ENCODE measurements at regions not wholly inside any gene's neighbourhood (a gene's known extent, or its start where the extent isn't known, plus 50 kb on each side); places are given as distances from the start of the nearest gene placed in this dataset.

GRCh38 chr3:154745122-154745521 lies 315.1 kb upstream of the GPR149 start:
- Histone ChIP-seq H3K4me3 (no peak overlapping the region), H3K36me3 (ENCODE audit: low read depth, missing control alignments) (no peaks in the 10 kb centered on the region), H3K4me1 (no peaks in the 10 kb centered on the region), H3K27ac (no peak overlapping the region), H3K27me3 (no peaks in the 10 kb centered on the region), H3K9me3 (no peaks in the 10 kb centered on the region)
- TF ChIP-seq, protein P1, sequence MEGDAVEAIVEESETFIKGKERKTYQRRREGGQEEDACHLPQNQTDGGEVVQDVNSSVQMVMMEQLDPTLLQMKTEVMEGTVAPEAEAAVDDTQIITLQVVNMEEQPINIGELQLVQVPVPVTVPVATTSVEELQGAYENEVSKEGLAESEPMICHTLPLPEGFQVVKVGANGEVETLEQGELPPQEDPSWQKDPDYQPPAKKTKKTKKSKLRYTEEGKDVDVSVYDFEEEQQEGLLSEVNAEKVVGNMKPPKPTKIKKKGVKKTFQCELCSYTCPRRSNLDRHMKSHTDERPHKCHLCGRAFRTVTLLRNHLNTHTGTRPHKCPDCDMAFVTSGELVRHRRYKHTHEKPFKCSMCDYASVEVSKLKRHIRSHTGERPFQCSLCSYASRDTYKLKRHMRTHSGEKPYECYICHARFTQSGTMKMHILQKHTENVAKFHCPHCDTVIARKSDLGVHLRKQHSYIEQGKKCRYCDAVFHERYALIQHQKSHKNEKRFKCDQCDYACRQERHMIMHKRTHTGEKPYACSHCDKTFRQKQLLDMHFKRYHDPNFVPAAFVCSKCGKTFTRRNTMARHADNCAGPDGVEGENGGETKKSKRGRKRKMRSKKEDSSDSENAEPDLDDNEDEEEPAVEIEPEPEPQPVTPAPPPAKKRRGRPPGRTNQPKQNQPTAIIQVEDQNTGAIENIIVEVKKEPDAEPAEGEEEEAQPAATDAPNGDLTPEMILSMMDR (IDR thresholded peaks at IDR 0.05): no peak
- TF ChIP-seq POLR2A (IDR thresholded peaks at IDR 0.05): no peak
- intact Hi-C loops (cut with DNase I; ENCODE audit: low total_unique reads): no loop called here
- no peak for DNase-seq

- Histone ChIP-seq H3K27ac (no peak overlapping the region), H3K4me1 (no peaks in the 10 kb centered on the region), H3K27me3 (no peaks in the 10 kb centered on the region), H3K9me3 (no peaks in the 10 kb centered on the region), H3K36me3 (ENCODE audit: low read depth, missing control alignments) (no peaks in the 10 kb centered on the region), H3K4me3 (no peak overlapping the region)
- DNase-seq: no peak
- intact Hi-C loops (cut with DNase I; ENCODE audit: low total_unique reads): no loop called here
- TF ChIP-seq, protein P1 (IDR thresholded peaks at IDR 0.05): no peak
- no peak for TF ChIP-seq POLR2A (IDR thresholded peaks at IDR 0.05)
Measured at GRCh38 chr3:154743418-154743817, 313.4 kb upstream of the GPR149 start.

GRCh38 chr3:154734468-154734867 lies 304.5 kb upstream of the GPR149 start:
- H3K27ac ChIP-seq: no peak overlapping the region
- H3K4me1 ChIP-seq: no peaks in the 10 kb centered on the region
- intact Hi-C loops (cut with DNase I; ENCODE audit: low total_unique reads): no loop called here
- H3K9me3 ChIP-seq: no peaks in the 10 kb centered on the region
- DNase-seq: no peak
- no peaks in the 10 kb centered on the region for H3K27me3 ChIP-seq
- TF ChIP-seq POLR2A (IDR thresholded peaks at IDR 0.05): no peak
- TF ChIP-seq, protein P1 (IDR thresholded peaks at IDR 0.05): no peak
- WGBS, 2 donors: 92 to 94% methylated on average over 1 of the region's 1 CpG
- no peak overlapping the region for H3K4me3 ChIP-seq
- no peaks in the 10 kb centered on the region for H3K36me3 ChIP-seq (ENCODE audit: low read depth, missing control alignments)

DNA sequence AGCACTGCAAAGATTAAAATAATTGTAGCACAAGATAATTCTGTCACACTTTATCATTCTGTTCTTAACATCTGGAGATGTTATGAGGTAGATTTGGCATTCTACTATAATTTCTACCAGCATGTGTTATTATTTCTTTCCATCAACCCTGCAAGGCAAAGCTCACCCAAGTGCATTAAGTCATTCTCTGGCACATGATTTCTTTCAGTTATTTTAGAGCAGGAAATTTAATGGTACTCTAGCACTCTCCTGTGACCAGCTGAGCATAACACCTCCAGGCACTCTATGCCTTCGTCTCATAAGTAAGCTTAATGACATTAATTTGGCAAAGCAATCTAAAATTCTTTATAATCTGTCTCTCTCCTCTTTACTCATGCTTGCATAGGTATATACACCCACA lies 300.2 kb upstream of the GPR149 start:
- Histone ChIP-seq H3K27ac (no peak overlapping the region), H3K4me1 (no peaks in the 10 kb centered on the region), H3K27me3 (no peaks in the 10 kb centered on the region), H3K4me3 (no peak overlapping the region), H3K9me3 (no peaks in the 10 kb centered on the region), H3K36me3 (ENCODE audit: low read depth, missing control alignments) (no peaks in the 10 kb centered on the region)
- intact Hi-C loops (cut with DNase I; ENCODE audit: low total_unique reads): no loop called here
- TF ChIP-seq, protein P1 (IDR thresholded peaks at IDR 0.05): no peak
- no peak for TF ChIP-seq POLR2A (IDR thresholded peaks at IDR 0.05)
- 52 to 56% methylated on average over 1 of the region's 1 CpG for WGBS, 2 donors
- no peak for DNase-seq

DNA sequence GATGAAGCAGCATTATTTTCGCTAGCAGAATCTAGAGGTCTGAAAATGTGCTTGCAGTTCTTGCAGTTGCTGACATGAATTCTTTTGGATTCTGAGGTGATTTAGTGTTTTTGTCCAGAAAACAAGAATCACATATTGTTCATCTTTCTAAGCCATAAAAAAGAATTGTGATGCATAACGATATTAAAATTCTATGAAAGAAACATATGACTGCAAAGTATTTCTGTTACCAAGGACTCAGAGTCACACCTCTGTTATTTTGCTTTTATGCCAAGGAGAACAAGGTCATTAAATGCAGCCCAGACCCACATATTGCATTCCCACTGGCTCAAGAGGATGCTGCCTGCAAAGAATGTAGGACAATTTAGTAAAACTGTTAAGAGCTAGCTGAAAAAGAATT lies 299.8 kb upstream of the GPR149 start:
- Histone ChIP-seq H3K4me3 (no peak overlapping the region), H3K9me3 (no peaks in the 10 kb centered on the region), H3K4me1 (no peaks in the 10 kb centered on the region), H3K36me3 (ENCODE audit: low read depth, missing control alignments) (no peaks in the 10 kb centered on the region), H3K27ac (no peak overlapping the region), H3K27me3 (no peaks in the 10 kb centered on the region)
- no peak for TF ChIP-seq POLR2A (IDR thresholded peaks at IDR 0.05)
- TF ChIP-seq, protein P1 (IDR thresholded peaks at IDR 0.05): no peak
- no peak for DNase-seq
- 46 to 56% methylated on average over 2 of the region's 2 CpGs for WGBS, 2 donors
- intact Hi-C loops (cut with DNase I; ENCODE audit: low total_unique reads): no loop called here

Data from testis (tissue), 2 donors.